GM18499 (cell line): ENCODE measurements at regions not wholly inside any gene's neighbourhood (a gene's known extent, or its start where the extent isn't known, plus 50 kb on each side); places are given as distances from the start of the nearest gene placed in this dataset.

Source experiments
- ATAC-seq: cut with Tn5 transposase; IDR thresholded peaks from one replicate; pipeline ENCODE4 v1.9.1; 2021; ENCODE audit warnings: moderate number of reproducible peaks; ENCODE audit not compliant: insufficient read depth, unreplicated experiment

- no peak for ATAC-seq
Measured at GRCh38 chr2:217723981-217724380, 278.8 kb downstream of the TNS1 start.

- ATAC-seq: no peak
Measured at GRCh38 chr2:217722883-217723472, 279.8 kb downstream of the TNS1 start.

- no peak for ATAC-seq
Measured at GRCh38 chr2:217717646-217718045, 285.1 kb downstream of the TNS1 start.

- ATAC-seq: no peak
Measured at GRCh38 chr2:217715484-217715883, 287.3 kb downstream of the TNS1 start.

DNA sequence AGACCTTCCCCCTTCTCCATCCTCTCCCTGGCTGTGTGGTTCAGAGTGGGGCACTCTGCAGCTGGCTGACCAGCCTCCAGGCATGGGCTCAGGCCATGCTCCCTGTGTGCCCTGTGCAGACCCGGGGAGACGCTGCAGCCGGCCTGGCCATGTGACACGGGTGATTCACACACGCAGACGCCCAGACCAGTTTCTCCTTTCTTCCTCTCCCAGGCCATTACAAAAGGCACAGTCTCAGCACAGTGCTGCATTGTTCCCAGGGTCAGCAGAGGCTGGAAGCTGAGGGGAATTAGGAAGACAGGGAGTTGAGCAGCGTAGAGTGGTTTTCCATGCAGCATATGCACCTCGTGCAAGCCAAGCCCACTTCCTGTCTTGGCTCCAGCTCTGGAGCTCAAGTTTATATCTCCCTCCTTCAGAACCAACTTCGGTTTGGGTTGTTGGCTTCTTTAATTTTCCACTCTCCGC is 288.5 kb downstream of the TNS1 start:
- ATAC-seq: no peak

- no peak for ATAC-seq
Measured at GRCh38 chr2:217713395-217714286, 289.2 kb downstream of the TNS1 start.

GRCh38 chr2:217712431-217712830 is 290.4 kb downstream of the TNS1 start:
- no peak for ATAC-seq

DNA sequence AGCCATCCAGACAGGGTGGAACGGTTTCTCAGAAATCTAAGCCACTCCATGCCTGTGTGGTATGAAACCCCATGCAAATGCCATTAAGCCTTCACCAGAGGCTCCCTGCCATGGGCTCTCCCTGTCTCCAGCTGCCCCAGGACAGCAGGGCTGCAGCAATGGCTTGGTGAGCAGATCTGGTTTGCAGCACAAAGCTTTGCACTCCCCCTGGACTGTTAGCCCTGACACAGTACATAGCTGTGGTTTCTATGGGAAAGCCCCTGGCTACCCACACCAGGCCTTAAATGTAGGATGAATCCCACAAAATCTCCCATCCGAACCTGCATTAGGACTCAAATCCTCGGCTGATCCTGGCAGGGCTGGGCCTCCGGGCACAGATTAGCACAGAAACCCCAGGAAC is 291.6 kb downstream of the TNS1 start:
- ATAC-seq: no peak

- ATAC-seq: no peak
Measured at GRCh38 chr2:217710211-217710765, 292.5 kb downstream of the TNS1 start.

DNA sequence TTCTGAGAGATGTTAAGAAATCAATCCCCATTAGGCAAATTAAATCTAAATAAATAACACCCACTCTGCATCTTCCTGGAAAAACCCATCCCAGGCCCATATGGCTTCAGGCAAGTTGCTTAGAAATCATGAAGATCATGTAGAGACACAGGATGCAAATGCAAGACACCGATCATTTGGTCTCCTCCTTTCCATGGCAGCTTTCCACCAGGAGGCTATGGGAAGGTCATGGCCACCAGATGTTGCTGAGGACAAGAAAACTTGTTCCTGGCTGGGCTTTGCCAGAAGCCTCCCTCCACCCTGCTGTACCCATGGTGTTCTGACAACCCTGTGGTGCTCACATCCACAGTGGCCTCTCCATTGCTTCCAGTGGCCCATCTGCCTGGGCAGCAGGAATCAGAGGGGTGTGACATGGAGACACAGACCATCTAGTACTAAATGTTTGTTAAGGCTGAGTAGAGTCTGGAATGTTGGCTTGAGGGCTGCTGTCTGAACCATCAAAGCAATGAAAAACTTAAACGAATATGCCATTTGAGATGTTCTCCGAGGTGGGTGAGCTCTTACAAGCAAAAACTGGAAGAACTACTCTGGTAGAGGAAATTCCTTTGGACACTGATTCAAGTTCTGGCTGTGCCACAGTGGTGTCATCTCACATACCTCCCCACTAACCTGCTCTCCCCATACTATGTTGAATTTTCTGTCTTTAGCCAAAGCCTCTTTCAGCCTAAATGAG is 293.2 kb downstream of the TNS1 start:
- ATAC-seq: no peak

- ATAC-seq: no peak
Measured at GRCh38 chr2:217707131-217707611, 295.6 kb downstream of the TNS1 start.

DNA sequence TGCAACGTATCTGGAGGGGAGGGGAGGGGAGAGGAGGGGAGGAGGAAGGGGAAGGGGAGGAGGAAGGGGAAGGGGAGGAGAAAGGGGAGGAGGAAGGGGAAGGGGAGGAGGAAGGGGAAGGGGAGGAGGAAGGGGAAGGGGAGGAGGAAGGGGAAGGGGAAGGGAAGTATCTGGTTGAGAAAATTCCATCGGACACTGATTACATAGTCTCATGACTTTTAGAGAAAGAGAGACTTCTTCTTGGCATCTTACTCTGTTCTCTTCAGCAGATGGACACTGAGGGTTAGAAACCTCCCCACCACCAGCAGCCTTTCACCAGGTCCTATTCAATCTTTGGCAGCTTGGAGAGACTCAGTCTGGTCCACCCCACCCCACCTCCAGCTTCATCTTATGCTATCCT is 296.3 kb downstream of the TNS1 start:
- ATAC-seq: no peak

DNA sequence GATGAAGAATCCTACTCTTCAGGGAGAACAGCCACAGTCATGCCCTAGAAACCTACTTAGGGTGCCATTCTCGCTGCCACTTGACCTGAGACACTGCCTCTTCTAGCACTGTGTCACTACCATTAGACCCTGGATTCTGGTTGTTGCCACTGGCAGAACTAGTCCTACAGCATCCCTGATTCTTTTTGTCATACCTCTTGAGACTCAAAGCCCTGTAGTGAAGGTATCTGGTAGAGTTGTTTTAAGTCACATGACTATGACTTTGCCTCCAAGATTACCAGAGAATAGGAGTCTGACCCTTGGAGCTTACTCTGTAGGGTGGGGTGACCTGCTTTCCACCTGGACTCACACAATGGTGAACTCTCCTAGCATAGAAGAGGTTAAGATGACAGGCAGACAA is 296.7 kb downstream of the TNS1 start:
- ATAC-seq: no peak

GRCh38 chr2:217705461-217705860 is 297.3 kb downstream of the TNS1 start:
- ATAC-seq: no peak

GRCh38 chr2:217703999-217704398 is 298.8 kb downstream of the TNS1 start:
- ATAC-seq: no peak

DNA sequence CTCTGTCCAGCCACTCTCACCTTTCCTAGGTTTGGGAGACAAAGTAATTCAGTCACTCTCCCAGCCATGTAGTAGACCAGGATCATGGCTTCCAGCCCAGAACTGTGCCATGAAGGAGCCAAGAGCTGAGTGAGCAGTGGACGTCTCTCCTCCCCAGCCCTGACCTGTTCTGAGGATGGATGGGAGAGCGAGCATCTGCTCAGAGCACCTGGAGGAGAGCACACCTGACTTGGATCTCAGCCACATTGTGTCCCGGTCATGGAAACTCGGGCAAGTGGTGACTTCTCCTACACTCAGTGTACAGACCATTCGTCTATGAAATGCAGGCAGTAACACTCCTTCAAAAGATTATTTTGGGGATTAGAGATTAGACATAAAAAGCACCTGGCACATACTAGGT is 299.7 kb downstream of the TNS1 start:
- ATAC-seq: no peak

DNA sequence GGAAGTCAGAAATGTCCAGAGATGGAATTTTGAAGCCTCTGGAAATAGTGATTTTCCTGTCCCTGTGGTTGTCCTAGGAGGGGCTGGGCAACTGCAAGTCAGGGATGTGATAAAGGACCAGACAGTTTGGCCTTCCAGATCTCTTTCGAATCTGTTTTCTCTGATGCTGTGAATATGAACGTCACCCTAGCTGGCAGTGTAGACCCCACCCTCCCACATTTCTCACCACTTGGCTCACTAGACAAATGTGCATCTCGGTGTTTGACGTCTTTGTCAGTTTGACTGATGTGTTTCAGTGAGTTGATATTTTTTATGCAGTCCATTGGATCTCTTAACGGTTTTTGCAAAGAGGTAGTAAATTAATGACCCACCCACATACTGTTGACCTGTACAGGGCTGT is 301.2 kb downstream of the TNS1 start:
- no peak for ATAC-seq

GRCh38 chr2:217698691-217699090 is 304.1 kb downstream of the TNS1 start:
- no peak for ATAC-seq

DNA sequence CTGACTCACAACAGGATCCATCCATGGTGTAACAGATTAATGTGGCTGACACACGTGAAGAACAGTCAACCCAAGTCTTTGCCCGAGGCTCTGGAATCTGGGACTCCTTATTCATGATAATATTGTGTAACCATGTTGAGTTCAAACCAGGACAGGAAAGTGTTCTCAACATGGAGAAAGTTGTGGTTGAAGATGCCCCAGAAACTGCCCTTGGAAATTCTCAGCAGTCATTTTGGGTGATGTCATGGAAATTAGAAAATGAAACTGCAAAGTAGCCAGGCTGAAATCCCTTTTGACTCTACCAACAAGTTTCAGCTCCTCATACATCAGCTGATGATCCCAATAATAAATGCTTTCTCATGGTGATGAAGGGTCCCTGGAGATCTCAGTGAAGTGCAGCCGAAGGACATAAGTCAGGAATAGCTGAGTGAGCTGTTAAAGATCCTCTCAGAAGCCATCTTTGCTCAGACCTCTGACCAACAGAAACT is 307.7 kb downstream of the TNS1 start:
- no peak for ATAC-seq

DNA sequence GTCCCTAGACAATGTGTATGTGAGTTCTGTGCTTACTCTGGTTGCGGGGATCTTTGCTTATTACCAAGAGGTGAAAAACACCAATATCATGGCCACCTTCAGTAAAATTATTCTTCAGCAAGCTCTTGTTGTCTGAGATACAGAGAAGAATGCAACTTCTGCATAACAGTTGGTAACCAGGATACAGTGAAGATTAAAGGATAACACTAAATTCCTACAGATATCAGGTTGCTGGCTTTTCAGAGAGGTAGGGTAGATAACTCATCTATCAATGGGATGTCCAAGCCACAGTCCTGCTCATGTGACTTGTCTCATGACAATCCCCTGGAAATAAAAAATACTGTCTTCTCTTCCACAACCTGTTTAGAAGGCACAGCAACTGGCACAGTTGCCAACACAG is 308.5 kb downstream of the TNS1 start:
- ATAC-seq: no peak

GRCh38 chr2:217693363-217693762 is 309.4 kb downstream of the TNS1 start:
- no peak for ATAC-seq
